GM19467 (cell line): ENCODE measurements at regions not wholly inside any gene's neighbourhood (a gene's known extent, or its start where the extent isn't known, plus 50 kb on each side); places are given as distances from the start of the nearest gene placed in this dataset.

ENCODE experiments used
- ATAC-seq: cut with Tn5 transposase; IDR thresholded peaks from one replicate; pipeline ENCODE4 v1.9.1; 2021; ENCODE audit warnings: mild to moderate bottlenecking, moderate library complexity; ENCODE audit not compliant: unreplicated experiment

DNA sequence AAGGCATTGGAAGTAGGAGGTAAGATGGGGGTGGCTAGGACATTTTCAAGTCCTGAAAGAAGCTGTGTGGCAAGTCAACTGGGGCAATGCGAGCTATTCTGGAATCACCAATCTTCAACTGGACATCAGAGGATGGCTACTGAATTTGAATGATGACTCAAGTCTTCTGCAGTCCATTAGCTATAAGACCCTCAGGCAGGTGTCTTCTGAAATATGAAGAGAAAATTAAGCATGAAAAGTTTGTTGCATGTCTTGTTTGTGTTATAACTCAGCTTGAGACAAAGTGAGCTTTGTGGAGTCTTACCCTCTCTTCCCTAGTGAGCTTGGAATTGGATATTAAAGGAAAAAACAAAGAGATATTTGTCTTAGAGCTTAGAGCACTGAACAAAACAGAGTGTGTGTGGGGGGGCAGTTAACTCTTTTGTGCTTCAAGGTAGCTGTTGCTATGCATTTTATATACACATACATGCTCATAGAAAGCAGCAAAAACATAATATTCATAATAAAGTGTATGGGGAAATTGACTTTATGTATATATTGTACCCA lies 979.1 kb downstream of the MCTP2 start:
- ATAC-seq: no peak

DNA sequence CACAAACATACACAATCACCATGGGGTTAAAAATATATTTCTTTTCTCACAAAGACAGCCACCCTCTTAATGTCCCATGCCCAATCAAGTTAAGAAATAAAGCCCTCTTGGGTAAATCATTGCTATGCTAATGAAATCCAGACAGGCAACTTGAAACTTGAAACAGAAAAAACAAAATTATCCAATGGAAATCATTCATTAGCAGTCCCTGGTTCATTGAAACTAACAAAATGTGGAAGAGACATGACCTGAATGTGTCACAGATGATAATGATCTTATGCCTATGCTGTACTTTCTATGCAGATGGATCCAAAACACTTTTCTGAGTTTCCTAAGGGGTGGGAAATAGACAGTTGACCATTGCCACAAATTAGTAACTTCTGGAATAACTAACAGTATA lies 983.7 kb downstream of the MCTP2 start:
- no peak for ATAC-seq

DNA sequence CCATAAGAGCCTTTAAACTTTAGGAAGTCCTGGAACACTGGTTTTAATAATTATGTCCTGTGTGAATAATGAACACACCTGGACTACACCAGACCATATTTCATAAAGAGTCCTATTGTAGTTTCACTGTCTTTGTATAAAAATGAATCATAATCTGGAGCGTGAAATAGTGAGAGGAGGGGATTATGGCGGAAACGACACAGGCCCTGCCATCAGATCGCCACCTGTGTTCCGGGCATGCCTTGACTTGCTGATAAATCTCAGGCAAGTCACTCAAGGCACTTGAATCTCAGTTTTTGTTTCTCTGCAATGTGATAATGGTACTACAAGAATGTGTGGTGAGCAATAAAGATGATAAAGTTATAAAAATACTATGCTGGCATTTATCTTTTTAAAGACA lies 995.5 kb downstream of the MCTP2 start:
- ATAC-seq: no peak

DNA sequence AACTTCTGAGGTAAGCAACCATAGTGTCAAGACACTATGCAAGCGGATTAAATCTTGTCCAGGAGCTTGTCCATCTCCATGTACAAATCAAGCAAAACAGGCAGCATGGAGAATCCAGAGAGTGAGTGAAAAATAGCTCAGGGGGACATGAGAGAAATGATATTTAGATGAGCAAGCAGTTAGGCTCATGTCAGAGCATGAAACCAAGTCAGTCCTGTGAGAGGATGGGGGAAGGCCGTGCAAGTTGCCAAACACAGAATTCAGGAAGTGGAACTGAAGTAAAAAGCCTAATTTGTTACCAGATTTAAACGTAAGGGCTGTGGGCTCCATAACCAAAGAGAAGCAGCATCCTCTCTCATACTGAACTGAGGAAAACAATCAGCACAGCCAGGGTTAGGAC lies 995.9 kb downstream of the MCTP2 start:
- no peak for ATAC-seq

DNA sequence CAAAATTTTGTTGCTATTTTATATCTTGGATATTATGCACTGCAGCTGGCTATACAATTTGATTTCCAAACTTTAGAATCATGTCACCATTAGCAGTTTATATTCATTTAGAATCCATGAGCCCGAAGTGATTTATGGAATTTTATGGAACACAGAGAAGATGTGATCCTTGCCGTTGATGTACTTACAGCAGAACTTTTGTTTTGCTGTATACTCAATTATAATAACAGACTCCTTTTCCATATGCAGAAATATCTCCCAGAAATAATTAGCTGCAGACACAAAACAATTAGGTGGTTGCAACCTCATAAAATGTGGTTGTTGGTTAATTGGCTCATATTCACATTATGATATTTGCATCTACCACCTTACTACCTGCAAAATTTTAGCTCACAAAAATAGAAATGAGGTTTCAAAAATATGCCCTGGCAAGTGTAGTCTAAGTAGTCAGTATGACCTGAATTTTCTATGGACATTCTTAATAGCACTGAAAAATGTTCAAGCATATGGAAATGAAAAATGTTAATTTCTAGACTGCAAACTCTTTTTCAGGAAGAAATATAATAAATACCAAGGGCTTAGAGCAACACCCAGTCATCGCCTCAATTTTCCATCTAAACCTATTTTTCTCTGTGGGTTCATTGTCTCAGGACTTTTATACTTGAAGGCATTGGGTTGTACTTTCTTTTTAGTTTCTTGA lies 997.6 kb downstream of the MCTP2 start:
- no peak for ATAC-seq

DNA sequence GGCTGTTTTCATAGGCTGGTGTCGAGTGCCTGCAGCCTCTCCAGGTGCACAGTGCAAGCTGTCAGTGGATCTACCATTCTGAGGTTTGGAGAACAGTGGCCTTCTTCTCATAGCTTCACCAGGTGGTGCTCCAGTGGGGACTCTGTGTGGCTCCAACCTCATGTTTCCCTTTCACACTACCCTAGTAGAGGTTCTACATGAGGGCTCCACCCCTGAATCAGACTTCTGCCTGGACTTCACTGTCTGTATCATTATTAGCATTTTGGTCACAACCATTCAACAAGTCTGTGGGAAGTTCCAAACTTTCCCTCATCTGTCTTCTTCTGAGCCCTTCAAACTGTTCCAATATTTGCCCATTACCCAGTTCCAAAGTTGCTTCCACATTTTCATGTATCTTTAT lies 1003.7 kb downstream of the MCTP2 start:
- ATAC-seq: no peak

DNA sequence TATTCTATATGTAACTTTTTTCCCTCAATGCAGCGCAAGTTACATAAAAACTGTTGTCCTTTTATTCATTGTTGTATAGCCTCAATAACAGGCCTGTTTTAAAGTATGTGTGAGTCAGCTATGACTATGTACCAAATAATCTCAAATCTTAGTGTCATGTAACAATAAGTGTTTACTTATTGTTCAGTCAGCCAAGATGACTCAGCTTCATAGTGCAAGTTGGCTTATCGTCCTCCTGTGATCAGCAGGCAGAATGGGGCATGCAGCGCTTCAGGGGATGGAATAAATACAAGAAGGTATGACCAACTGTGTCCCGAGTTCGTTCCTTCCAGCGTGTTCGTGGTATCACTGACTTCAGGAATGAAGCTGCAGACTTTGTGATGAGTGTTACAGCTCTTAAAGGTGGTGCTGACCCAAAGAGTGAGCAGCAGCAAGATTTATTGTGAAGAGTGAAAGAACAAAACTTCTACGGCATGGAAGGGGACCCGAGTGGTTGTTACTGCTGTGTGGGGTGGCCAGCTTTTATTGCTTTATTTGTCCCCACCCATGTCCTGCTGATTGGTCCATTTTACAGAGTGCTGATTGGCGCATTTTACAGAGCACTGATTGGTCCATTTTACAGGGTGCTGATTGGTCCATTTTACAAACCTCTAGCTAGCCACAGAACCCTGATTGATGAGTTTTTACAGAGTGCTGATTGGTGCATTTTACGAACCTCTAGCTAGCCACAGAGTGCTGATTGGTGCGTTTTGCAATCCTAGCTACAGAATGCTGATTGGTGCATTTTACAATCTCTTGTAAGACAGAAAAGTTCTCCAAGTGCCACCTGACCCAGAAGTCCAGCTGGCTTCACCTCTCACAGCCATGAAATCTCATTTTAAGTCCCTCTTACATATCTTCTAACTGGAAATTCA lies 1016.0 kb downstream of the MCTP2 start:
- no peak for ATAC-seq

DNA sequence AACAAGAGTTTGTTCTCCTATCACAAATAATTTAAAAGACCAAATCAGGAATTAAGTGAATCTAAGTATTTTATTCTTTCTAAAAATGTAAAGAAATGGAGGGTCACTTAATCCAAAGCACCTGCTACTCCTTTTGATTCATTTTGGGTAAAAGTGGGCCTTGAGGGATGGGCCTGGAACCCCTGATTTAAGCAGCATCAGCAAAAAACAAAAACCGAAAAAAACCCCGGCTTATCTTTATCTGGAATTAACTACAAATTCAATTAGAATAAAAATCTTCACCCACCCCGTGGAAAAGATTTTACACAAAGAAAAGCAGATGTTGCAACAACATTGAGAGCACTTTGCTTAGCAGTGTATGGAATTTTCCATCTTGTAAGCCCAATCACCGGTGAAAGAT lies 1018.2 kb downstream of the MCTP2 start:
- ATAC-seq: no peak

DNA sequence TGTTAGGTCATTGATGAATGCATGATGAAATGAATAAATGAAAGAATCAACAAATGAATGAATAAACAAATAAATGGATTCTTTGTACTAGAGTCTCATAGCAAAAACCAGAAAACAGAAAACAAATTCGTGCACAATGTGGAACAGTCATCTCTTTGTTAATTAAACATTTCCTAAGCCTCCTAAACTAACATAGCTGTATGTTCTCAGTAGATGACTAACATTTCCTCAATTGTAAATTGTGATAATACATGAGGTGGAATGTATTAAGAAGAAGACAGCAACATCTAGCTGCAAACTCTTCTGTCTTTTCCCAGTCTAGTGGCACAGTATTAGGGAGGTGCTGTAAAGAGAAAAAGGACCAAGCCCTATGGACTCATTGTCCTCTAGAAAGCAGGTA lies 1021.0 kb downstream of the MCTP2 start:
- no peak for ATAC-seq

DNA sequence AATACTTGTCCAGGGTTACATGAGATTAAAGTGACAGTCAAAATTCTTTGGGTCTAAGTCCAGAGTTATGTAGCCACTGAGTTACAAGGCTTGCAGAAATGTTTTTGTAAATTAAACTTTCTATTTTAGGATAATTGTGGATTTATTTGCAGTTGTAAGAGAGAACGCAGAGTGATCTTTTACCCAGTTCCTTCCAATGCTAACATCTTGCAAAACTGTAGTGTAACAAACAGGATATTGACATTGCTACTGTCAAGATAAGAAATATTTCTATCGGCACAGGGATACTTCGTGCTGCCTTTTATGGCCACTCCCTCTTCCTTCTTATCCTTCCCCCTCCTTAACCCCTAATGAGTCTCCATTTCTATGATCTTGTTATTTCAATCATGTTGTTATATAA lies 1022.9 kb downstream of the MCTP2 start:
- ATAC-seq: no peak

DNA sequence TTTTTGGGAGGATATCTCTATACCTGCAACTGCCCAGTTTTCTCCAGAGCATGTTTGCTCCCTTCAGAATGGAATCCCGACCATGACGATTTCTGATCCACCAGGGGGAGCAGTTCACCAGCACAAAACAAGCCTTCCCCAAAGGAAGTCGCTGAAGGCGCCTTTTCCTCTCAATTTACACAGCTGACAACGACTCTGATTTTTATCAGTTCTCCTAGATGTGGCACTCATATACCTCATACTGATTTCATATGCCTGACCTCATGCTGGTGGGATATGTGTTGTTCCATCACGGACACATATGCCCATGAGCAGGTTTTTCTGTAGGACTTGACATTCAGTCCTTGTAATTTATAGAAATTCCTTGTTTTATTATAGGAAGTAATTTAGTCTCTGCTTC lies 1028.2 kb downstream of the MCTP2 start:
- no peak for ATAC-seq

DNA sequence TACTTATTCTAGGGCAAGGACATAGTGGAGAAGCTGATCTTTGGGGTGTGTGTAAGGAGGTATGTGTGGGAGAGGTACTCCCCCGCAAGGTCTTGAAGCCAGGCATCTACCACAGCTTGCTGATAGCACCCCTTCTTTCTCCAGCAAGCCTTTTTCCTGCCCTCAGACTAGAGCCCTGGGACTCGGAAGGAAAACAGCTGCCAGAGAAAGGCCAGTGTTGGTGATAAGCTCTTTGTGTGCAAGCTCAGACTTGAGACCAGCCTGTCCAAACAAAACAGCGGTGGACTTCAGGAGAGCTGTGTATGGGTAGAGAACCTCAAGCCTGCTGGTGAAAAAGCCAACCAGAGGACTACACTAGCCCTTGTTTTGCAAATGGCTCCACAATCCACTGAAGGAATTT lies 1028.6 kb downstream of the MCTP2 start:
- ATAC-seq: no peak

DNA sequence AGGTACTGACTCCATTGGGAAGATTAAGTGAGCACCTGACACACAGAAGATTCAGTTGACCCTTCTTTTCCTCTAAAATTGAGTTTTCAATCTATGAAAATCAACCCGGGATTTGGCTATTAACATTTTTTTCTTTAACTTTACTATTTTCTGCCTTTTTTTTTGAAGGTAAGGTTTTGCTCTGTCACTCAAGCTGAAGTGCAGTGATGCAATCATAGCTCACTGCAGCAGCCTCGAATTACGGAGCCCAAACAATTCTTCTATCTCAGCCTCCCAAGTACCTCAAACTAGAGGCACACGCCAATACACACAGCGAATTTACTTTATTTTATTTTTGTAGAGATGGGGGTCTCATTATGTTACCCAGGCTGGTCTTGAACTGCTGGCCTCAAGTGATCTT lies 1029.5 kb downstream of the MCTP2 start:
- ATAC-seq: no peak

DNA sequence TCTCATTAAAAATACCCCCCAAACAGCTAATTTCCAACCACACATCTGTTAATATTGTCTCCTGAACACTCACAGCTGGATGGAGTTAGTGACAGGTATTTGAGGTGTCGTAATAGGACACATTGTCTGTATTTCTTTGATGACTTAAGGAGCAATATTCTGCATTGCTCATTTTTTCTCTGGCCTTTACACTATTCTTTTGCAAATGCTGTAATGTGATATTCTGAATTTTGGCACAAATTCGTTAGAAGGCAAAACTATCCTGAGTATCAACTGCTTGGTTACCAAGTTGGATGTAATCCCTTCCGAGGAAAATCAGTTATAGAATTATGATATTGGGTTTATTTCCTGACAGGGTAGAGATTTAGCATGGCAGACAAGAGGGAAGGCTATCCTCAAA lies 1030.2 kb downstream of the MCTP2 start:
- ATAC-seq: no peak

DNA sequence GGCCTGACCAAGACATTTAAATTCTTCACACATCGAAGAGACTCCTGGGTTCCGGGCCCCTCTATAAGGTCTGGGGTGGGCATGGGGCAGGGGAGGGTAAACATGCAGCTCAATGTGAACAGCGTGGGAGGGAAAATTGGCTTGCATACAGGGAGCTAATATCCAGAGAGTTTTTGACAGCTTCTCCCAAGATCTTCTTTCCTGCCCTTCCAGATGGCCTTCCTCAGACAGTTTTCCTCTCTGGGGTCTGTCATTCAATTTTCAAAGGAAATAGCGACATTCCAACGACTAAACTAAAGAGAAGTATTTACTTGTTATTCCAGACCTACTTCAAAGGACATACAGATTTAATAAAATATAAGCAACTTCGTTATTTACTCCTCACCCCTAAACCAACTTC lies 1030.6 kb downstream of the MCTP2 start:
- ATAC-seq: no peak

DNA sequence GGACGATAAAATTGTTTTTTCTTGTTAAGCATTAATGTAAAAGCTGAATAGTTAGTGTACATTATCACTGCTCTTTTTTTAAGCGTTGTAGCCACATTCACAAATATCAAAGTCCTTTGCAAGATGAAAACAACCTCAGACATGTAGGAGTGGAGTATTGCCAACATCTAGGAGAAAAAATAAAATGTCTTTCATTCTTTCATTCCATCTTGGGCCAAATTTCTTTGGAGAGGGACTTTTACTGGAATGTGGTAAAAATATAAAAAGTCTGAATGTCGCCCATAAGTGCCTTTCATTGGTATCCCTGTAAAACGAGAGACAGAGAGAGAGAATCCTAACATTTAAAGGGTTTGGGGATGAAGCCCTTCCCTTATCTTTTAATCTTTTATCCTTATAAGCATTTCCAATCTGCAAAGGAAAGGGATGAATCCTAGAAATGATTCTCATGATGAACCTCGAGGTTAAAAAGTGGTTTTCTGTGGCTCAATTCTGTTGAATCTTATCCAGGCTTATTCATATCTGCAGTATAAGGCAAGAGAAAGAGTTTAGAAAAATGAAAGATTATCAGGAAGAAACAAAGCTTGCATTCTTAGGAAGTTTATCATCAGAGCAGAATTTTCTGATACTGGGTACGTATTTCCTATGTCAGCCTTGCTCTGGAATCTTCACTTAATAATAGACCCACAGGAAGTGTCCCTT lies 1031.7 kb downstream of the MCTP2 start:
- no peak for ATAC-seq

DNA sequence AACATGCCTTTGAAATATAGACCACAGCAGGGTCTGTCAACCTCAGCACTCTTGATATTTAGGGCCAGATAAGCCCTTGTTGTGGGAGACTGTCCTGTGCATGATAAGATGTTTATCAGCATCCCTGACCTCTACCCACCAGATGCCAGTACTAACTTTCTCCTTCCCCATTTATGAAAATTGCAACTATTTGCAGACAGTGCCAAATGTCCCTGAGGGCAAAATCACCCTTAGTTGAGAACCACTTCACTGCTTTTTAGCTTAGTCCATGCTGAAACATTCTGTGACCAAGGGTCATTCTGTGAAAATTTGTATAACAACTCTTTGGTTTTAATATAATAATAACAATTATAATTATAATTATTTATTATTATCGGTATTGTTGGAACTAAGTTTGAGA lies 1032.4 kb downstream of the MCTP2 start:
- ATAC-seq: no peak

DNA sequence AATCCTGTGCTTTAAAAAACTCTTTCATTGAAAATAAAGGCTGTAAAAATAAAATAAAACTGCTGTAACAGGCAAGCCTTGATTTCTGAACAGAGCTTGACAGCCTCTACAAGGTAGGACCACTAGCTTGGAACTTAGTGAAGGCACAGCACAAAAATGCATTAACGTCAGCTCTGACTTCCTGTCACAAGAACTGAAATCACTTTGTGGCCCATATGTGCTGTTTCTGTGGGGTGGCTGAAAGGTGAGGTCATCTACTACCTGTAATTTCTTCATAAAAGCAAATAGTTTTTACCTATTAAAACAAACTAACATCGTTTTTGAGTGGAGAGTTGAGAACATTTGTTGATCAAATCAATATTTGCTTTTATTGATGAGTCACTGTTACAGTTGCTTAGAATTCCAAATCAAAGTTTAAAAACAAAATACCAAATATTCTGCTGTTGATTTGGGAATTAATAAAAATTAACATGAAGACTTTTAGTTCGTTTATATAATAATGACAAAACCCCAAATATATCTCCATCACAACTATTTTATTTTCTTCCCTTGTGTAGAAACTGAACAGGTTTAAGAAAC lies 1034.1 kb downstream of the MCTP2 start:
- no peak for ATAC-seq

DNA sequence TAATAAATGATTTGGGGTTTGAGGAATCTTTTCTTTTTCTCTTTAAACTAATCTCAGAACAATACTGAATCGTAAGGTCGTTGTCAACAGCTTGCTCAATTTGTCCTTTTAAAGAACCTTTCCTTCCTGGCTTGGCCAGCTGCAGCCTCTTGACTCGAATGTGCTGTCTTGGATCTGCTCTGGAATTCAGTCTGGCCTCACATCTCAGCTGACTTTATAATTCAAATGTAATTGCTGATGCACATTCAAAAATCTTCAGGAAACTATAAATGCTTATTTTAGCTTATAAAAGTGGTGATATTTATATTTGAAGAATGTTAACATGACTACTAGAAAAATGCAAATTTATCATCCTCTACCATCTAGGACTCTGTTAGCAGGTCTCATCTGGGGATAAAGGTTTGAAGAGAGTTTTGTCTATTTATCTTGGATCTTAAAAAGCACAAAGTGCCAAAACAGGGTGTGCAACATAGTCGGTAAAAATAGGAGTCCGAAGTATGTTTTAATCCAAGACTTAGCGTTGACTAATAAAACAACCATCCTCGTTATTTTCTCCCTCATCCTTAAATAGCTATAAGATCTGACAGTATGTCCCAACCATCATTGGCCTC lies 1035.2 kb downstream of the MCTP2 start:
- no peak for ATAC-seq

DNA sequence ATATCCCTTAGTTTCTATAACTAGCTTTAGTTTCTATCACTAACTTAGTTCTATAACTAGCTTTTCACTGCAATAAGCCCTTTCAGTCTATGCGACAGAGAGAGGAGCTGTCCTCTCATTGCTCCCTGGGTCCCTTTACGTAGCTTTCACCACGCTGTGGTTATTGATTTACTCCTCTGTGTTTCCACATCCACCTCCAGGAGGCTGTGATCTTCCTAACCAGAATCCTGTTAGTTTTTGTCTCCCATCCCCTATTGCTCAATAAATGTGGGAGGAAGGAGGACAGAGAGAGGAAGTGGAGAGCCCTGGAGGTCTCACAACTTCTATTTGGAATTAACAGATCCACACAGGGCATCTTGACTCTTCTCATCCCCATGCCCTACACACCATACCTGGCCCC lies 1036.1 kb downstream of the MCTP2 start:
- ATAC-seq: no peak
